ENCODE measurements at regions not wholly inside any gene's neighbourhood (a gene's known extent, or its start where the extent isn't known, plus 50 kb on each side); places are given as distances from the start of the nearest gene placed in this dataset.

DNA sequence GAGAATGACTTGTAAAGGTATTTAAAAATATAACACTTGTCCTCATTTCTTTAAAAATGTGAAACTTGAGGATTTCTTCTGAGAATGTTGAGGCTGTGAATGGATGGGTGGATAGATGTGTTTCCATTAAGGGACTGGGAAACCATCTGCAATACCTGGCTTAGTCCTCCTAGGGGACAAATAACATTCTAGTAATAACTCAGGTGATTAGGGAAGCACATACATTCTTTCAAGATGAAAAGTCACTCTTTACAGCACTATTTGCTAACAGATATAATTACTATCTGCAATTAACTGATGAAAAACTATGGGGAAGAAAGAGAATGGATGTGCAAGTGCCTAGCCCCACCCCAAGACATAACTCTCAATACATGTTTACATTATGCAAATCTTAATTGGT lies 542.3 kb downstream of the CD83 start:
- TF ChIP-seq, protein P1, sequence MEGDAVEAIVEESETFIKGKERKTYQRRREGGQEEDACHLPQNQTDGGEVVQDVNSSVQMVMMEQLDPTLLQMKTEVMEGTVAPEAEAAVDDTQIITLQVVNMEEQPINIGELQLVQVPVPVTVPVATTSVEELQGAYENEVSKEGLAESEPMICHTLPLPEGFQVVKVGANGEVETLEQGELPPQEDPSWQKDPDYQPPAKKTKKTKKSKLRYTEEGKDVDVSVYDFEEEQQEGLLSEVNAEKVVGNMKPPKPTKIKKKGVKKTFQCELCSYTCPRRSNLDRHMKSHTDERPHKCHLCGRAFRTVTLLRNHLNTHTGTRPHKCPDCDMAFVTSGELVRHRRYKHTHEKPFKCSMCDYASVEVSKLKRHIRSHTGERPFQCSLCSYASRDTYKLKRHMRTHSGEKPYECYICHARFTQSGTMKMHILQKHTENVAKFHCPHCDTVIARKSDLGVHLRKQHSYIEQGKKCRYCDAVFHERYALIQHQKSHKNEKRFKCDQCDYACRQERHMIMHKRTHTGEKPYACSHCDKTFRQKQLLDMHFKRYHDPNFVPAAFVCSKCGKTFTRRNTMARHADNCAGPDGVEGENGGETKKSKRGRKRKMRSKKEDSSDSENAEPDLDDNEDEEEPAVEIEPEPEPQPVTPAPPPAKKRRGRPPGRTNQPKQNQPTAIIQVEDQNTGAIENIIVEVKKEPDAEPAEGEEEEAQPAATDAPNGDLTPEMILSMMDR (IDR thresholded peaks at IDR 0.05; ENCODE audit: low read depth, low read length, missing control alignments) = no peak
- in situ Hi-C loops (cut with HindIII; ENCODE audit: low pct_ligation_motif_present, low sequenced_read_pairs) = no loop called here
- DNase-seq = no peak

DNA sequence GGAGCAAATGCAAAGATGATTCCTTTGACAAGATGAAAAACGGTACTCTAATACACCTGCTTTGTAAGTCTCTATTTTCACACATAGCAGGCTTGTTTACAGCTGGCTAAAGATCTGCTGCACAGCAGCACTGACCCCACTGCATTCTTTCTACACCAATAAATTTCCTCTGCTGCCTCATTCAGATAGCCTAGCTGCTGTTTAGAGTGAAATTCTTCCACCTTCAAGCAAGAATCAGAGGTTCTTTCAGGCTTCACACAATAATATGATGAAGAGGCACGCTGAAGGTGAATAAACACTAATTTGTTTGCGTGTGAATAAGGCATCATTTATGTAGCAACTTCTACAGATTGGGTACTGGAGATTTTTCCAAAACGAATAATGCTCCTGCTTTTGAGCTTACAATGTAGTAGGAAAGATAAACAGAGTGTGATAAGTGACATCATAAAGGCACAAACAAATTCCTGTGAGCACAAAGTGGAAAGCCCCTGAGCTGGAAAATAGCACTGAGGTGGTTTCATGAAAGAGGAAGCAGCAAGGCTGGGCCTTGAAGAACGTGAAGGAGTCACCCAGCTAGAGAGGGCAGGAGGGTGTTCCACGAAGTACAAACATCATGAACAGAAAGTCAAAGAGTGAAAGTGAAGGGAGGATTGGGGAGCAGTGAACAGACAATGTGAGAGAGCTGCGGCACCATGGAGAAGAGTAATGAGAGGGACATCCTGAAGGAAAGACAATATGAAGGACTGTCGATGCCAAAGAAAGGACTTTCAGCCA lies 543.4 kb downstream of the CD83 start:
- no peak for DNase-seq
- TF ChIP-seq, protein P1 (IDR thresholded peaks at IDR 0.05; ENCODE audit: low read depth, low read length, missing control alignments) = no peak
- no peak overlapping the region for H3K27ac ChIP-seq
- H3K36me3 ChIP-seq (replicated peaks) = no peaks in the 10 kb centered on the region
- H3K27me3 ChIP-seq (replicated peaks) = no peaks in the 10 kb centered on the region
- no peak overlapping the region for H3K4me3 ChIP-seq (ENCODE audit: low read depth, low read length)
- in situ Hi-C loops (cut with HindIII; ENCODE audit: low pct_ligation_motif_present, low sequenced_read_pairs) = no loop called here

More for the DNA sequence above, 542.3 kb downstream of the CD83 start:
- Histone ChIP-seq H3K27ac (no peak overlapping the region), H3K4me3 (ENCODE audit: low read depth, low read length) (no peak overlapping the region), H3K27me3 (replicated peaks) (no peaks in the 10 kb centered on the region), H3K36me3 (replicated peaks) (no peaks in the 10 kb centered on the region)

DNA sequence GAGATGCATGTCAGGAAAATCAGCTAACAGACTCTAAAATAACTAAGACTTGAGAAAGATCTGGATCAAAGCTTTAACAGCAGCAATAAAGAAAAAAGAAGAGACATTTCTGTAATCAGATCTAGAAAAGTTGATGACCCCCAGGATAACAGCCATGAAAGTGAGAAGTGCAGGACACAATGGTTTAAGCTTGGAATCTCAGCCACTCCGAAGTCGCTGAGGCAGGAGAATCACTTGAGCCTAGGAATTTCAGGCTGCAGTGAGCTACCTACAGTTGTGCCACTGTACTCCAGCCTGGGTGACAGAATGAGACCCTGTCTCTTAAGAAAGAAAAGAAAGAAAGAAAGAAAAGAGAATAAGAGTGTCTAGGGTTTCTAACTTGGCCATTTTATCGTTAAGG lies 544.1 kb downstream of the CD83 start:
- Histone ChIP-seq H3K4me3 (ENCODE audit: low read depth, low read length) (no peak overlapping the region), H3K27ac (no peak overlapping the region), H3K27me3 (replicated peaks) (no peaks in the 10 kb centered on the region), H3K36me3 (replicated peaks) (no peaks in the 10 kb centered on the region)
- no peak for DNase-seq
- in situ Hi-C loops (cut with HindIII; ENCODE audit: low pct_ligation_motif_present, low sequenced_read_pairs) = no loop called here
- TF ChIP-seq, protein P1 (IDR thresholded peaks at IDR 0.05; ENCODE audit: low read depth, low read length, missing control alignments) = no peak

DNA sequence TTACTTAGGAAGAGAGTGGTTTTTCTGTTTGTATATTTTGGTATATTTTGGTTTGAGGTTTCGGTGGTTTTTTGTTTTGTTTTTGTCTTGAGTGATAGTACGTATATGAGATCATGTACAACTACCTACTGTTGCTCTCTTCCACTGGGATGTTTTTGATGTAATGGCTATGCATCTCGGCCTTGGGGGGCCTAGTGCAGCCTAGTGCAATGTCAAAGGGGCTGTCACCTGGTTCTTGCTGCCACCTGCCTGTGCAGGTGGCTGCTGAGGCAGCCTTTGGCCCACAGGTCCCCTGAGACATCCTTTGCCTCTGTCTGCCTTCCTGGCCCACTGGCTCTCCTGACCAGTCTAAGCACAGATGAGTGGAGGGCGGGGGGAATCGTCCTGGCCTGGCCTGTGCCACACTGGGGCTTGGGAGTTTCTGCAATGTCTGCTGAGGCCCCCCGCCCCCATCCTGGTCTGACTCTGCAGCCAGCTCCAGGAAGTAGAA lies 546.6 kb downstream of the CD83 start:
- peak overlapping the region; percentile 89 for H3K27ac ChIP-seq
- in situ Hi-C loops (cut with HindIII; ENCODE audit: low pct_ligation_motif_present, low sequenced_read_pairs) = no loop called here

DNA sequence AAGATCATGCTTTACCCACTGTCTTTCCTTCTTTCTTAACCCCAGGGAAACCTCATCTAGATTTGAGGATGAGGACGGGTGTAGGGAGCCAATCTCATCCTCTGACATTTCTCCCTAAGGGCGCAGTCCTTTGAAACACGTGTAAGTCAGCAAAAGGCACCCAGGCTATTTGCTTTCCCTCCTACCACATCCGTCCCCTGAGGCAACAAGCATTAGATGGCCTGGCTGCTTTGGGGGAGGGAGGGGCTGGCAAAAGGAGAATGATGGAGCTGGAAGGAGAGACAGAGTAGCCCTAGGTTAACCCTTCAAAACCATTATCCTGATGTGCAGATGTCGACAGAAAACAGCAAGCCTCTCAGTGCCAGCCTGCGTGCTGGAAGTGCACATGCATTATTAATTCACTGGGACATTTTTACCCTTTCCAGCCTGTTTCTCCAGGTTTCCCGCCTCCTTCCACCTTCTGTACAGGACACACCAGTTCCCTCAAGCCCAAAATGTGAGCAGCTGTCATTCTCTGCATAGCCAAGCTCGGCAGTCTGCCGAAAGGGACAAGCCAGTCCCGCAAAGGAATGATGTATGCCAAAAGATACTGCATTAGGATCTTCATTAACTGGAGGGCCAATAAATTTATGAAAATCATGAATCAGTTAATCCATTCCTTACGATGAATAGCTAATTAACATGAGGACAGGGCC lies 547.2 kb downstream of the CD83 start:
- no peak for DNase-seq
- Histone ChIP-seq H3K27me3 (replicated peaks) (no peaks in the 10 kb centered on the region), H3K36me3 (replicated peaks) (no peaks in the 10 kb centered on the region), H3K27ac (peak overlapping the region; percentile 89), H3K4me3 (ENCODE audit: low read depth, low read length) (no peak overlapping the region)
- in situ Hi-C loops (cut with HindIII; ENCODE audit: low pct_ligation_motif_present, low sequenced_read_pairs) = no loop called here
- TF ChIP-seq, protein P1 (IDR thresholded peaks at IDR 0.05; ENCODE audit: low read depth, low read length, missing control alignments) = no peak

More for the DNA sequence above, 546.6 kb downstream of the CD83 start:
- no peak overlapping the region for H3K4me3 ChIP-seq (ENCODE audit: low read depth, low read length)
- H3K27me3 ChIP-seq (replicated peaks) = no peaks in the 10 kb centered on the region
- no peaks in the 10 kb centered on the region for H3K36me3 ChIP-seq (replicated peaks)
- DNase-seq = no peak
- TF ChIP-seq, protein P1 (IDR thresholded peaks at IDR 0.05; ENCODE audit: low read depth, low read length, missing control alignments) = no peak
